ENCODE measurements at regions not wholly inside any gene's neighbourhood (a gene's known extent, or its start where the extent isn't known, plus 50 kb on each side); places are given as distances from the start of the nearest gene placed in this dataset.

GRCh38 chr7:22651534-22652243, 75.3 kb upstream of the IL6 start:
- TF ChIP-seq CTCF (IDR thresholded peaks at IDR 0.05; ENCODE audit: borderline replicate concordance, extremely low read depth, low read length, poor library complexity, severe bottlenecking) (no peak), EZH2 (IDR thresholded peaks at IDR 0.05; ENCODE audit: borderline replicate concordance, low read depth, low read length, severe bottlenecking) (no peak)

All from DND-41 (cell line).